Gastrocnemius medialis (tissue), 4 donors: ENCODE measurements at regions not wholly inside any gene's neighbourhood (a gene's known extent, or its start where the extent isn't known, plus 50 kb on each side); places are given as distances from the start of the nearest gene placed in this dataset.

ENCODE experiments used
- ATAC-seq, 2 donors: fragments of 150-250 bp; one replicate each; pipeline ENCODE4 v1.9.1; 2016
- DNase-seq, 2 donors: peaks; one replicate each; pipeline ENCODE4 v3.0.0-alpha.2; 2019
- H3K27ac ChIP-seq, 4 donors: fragments of 200-600 bp; sonication (generic); 1 replicate in 1 of 4; 2 replicates in 3 of 4; pipeline ENCODE4 v1.5.1; 2016 to 2018; ENCODE audit warnings: mild to moderate bottlenecking in 2 of 4, moderate library complexity in 1 of 4
- H3K27me3 ChIP-seq, 3 donors: fragments of 200-600 bp; sonication (generic) in 2 of 3; 1 replicate in 1 of 3; 2 replicates in 2 of 3; pipeline versions ENCODE4 v1.5.1 to v1.6.0; 2016 to 2019; ENCODE audit warnings: mild to moderate bottlenecking in 1 of 3, moderate library complexity in 1 of 3
- H3K36me3 ChIP-seq, 2 donors: fragments of 200-600 bp; sonication (generic) in 1 of 2; one replicate each; pipeline ENCODE4 v1.5.1; 2017 to 2018
- H3K4me1 ChIP-seq, 2 donors: fragments of 200-600 bp; sonication (generic) in 1 of 2; one replicate each; pipeline ENCODE4 v1.5.1; 2016 to 2017; ENCODE audit warnings: mild to moderate bottlenecking in 2 of 2
- H3K4me3 ChIP-seq, 4 donors: fragments of 200-600 bp; sonication (generic) in 3 of 4; 1 replicate in 1 of 4; 2 replicates in 3 of 4; pipeline ENCODE4 v1.5.1; 2016 to 2019; ENCODE audit warnings: mild to moderate bottlenecking in 2 of 4
- H3K9me3 ChIP-seq, 3 donors: fragments of 200-600 bp; sonication (generic) in 2 of 3; 1 replicate in 1 of 3; 2 replicates in 2 of 3; pipeline ENCODE4 v1.5.1; 2016 to 2019
- CTCF ChIP-seq, 5 experiments: fragments of 450-650 bp in 3 of 5; fragments of 200-600 bp in 2 of 5; sonication (generic) in 2 of 5; IDR thresholded peaks in 4 of 5; conservative IDR thresholded peaks in 1 of 5; 1 replicate in 4 of 5; 2 replicates in 1 of 5; pipeline ENCODE4 v1.5.1; 2016 to 2019; ENCODE audit warnings: antibody characterized with exemption in 5 of 5, mild to moderate bottlenecking in 3 of 5, moderate library complexity in 3 of 5
- POLR2A ChIP-seq, 2 donors: fragments of 450-650 bp; IDR thresholded peaks; one replicate each; pipeline ENCODE4 v1.6.1; 2017; ENCODE audit warnings: antibody characterized with exemption in 2 of 2, mild to moderate bottlenecking in 2 of 2, moderate library complexity in 2 of 2
- in situ Hi-C, 4 donors: fragments of 200-750 bp; cut with MboI; loops; one replicate each; pipeline versions ENCODE4 v1.15.0 to v1.8.0; 2017; ENCODE audit warnings: low sequenced_read_pairs in 4 of 4
- intact Hi-C: fragments of 100-400 bp; cut with DNase I; formaldehyde crosslinking; loops from one replicate; pipeline ENCODE4 v1.15.1; 2023; ENCODE audit warnings: low total_unique reads

- H3K27ac ChIP-seq = no peak overlapping the region
- DNase-seq (no peak), ATAC-seq (no peak)
- no peaks in the 10 kb centered on the region for H3K4me1 ChIP-seq
- H3K27me3 ChIP-seq = peaks cover 0 to 2% (median 0%) of the 10 kb centered on the region in 3 donors
- no peak for TF ChIP-seq POLR2A (IDR thresholded peaks at IDR 0.05)
- TF ChIP-seq CTCF (IDR thresholded peaks at IDR 0.05 in 4 of 5, conservative IDR thresholded peaks at IDR 0.05 in 1 of 5) = no peak
- H3K9me3 ChIP-seq = no peaks in the 10 kb centered on the region
- H3K36me3 ChIP-seq = no peaks in the 10 kb centered on the region
- no peak overlapping the region for H3K4me3 ChIP-seq
- in situ Hi-C loops = no loop called here
- intact Hi-C loops = no loop called here
Measured at GRCh38 chr22:49327411-49328117, 500.1 kb downstream of the BRD1 start.

- Histone ChIP-seq H3K27me3 (peaks cover 0 to 5% (median 4%) of the 10 kb centered on the region in 3 donors), H3K9me3 (no peaks in the 10 kb centered on the region), H3K4me1 (no peaks in the 10 kb centered on the region), H3K27ac (no peak overlapping the region), H3K4me3 (no peak overlapping the region), H3K36me3 (no peaks in the 10 kb centered on the region)
- no peak for ATAC-seq
- intact Hi-C loops = no loop called here
- no peak for DNase-seq
- TF ChIP-seq POLR2A (IDR thresholded peaks at IDR 0.05) (no peak), CTCF (IDR thresholded peaks at IDR 0.05 in 4 of 5, conservative IDR thresholded peaks at IDR 0.05 in 1 of 5) (no peak)
- in situ Hi-C loops = no loop called here
Measured at GRCh38 chr22:49326558-49326957, 501.1 kb downstream of the BRD1 start.

GRCh38 chr22:49325531-49326395, 501.9 kb downstream of the BRD1 start:
- no peak for DNase-seq
- intact Hi-C loops (no loop called here), in situ Hi-C loops (no loop called here)
- Histone ChIP-seq H3K27me3 (peaks cover 0 to 5% (median 4%) of the 10 kb centered on the region in 3 donors), H3K27ac (no peak overlapping the region), H3K36me3 (no peaks in the 10 kb centered on the region), H3K4me1 (no peaks in the 10 kb centered on the region), H3K4me3 (no peak overlapping the region), H3K9me3 (no peaks in the 10 kb centered on the region)
- no peak for ATAC-seq
- TF ChIP-seq POLR2A (IDR thresholded peaks at IDR 0.05) (no peak), CTCF (IDR thresholded peaks at IDR 0.05 in 4 of 5, conservative IDR thresholded peaks at IDR 0.05 in 1 of 5) (no peak)

- in situ Hi-C loops (no loop called here), intact Hi-C loops (no loop called here)
- ATAC-seq (no peak), DNase-seq (no peak)
- Histone ChIP-seq H3K4me1 (no peaks in the 10 kb centered on the region), H3K9me3 (no peaks in the 10 kb centered on the region), H3K36me3 (no peaks in the 10 kb centered on the region), H3K27me3 (peaks cover 0 to 5% (median 4%) of the 10 kb centered on the region in 3 donors), H3K4me3 (no peak overlapping the region), H3K27ac (no peak overlapping the region)
- TF ChIP-seq CTCF (IDR thresholded peaks at IDR 0.05 in 4 of 5, conservative IDR thresholded peaks at IDR 0.05 in 1 of 5) (no peak), POLR2A (IDR thresholded peaks at IDR 0.05) (no peak)
Measured at GRCh38 chr22:49324527-49325491, 502.9 kb downstream of the BRD1 start.
